A673 (cell line): ENCODE measurements at regions not wholly inside any gene's neighbourhood (a gene's known extent, or its start where the extent isn't known, plus 50 kb on each side); places are given as distances from the start of the nearest gene placed in this dataset.

Experiments used
- BruUV-seq: library from RNA; stranded (reverse); fragments of 400-500 nt; replicated peaks from 2 replicates; lab custom pipeline; 2021; lab: Mats Ljungman, UMichigan
- CTCF ChIA-PET: fragments of 300-600 bp; sonication (Branson Sonifier 250); formaldehyde crosslinking; loops from one replicate; lab custom pipeline; 2022; ENCODE audit warnings: antibody characterized with exemption; lab: Charles Lee
- POLR2A ChIA-PET: fragments of 300-600 bp; sonication (Branson Sonifier 250); formaldehyde crosslinking; loops from one replicate; lab custom pipeline; 2022; ENCODE audit warnings: antibody characterized with exemption; ENCODE audit not compliant: low non-redundant PET; lab: Charles Lee
- DNase-seq: peaks from one replicate; pipeline ENCODE4 v3.0.0-alpha.2; 2015; ENCODE audit warnings: low spot score
- H3K27ac ChIP-seq: fragments of 200-600 bp; sonication (generic); 2 replicates; pipeline ENCODE4 v1.5.1; 2016; ENCODE audit warnings: mixed run types, low read depth, mild to moderate bottlenecking, mixed read lengths, antibody characterized with exemption, low read length; ENCODE audit not compliant: poor library complexity, severe bottlenecking
- H3K27me3 ChIP-seq: fragments of 200-600 bp; sonication (generic); replicated peaks from 2 replicates; pipeline ENCODE4 v1.6.1; 2017; ENCODE audit warnings: mixed run types, low read depth, mild to moderate bottlenecking, mixed read lengths, antibody characterized with exemption, low read length; ENCODE audit not compliant: insufficient read depth, poor library complexity
- H3K36me3 ChIP-seq: fragments of 200-600 bp; sonication (generic); 2 replicates; pipeline ENCODE4 v1.6.1; 2016; ENCODE audit warnings: mixed run types, mild to moderate bottlenecking, mixed read lengths, antibody characterized with exemption, low read length; ENCODE audit not compliant: insufficient read depth, poor library complexity, severe bottlenecking
- H3K4me1 ChIP-seq: fragments of 200-600 bp; sonication (generic); 2 replicates; pipeline ENCODE4 v1.6.1; 2017; ENCODE audit warnings: mixed run types, mild to moderate bottlenecking, mixed read lengths, antibody characterized with exemption, low read length; ENCODE audit not compliant: insufficient read depth, poor library complexity, severe bottlenecking
- H3K4me3 ChIP-seq: fragments of 200-600 bp; sonication (generic); 2 replicates; pipeline ENCODE4 v1.5.1; 2016; ENCODE audit warnings: low read depth, mixed run types, mild to moderate bottlenecking, mixed read lengths, low read length; ENCODE audit not compliant: poor library complexity, severe bottlenecking
- H3K9me3 ChIP-seq: fragments of 200-600 bp; sonication (generic); 2 replicates; pipeline ENCODE4 v1.6.1; 2016; ENCODE audit warnings: mixed run types, low read depth, mild to moderate bottlenecking, mixed read lengths, antibody characterized with exemption, low read length; ENCODE audit not compliant: poor library complexity, severe bottlenecking
- CTCF ChIP-seq: fragments of 300-800, 200-600 bp; sonication (generic); conservative IDR thresholded peaks from 2 replicates; pipeline ENCODE4 v1.5.1; 2017; ENCODE audit warnings: low read depth, mild to moderate bottlenecking, antibody characterized with exemption, low read length, moderate library complexity, mixed read lengths
- EZH2 ChIP-seq: fragments of 200-600 bp; sonication (generic); IDR thresholded peaks from 2 replicates; pipeline ENCODE4 v1.6.1; 2017; ENCODE audit warnings: borderline replicate concordance, low read depth, mild to moderate bottlenecking, mixed read lengths, antibody characterized with exemption, low read length; ENCODE audit not compliant: poor library complexity, severe bottlenecking
- intact Hi-C: fragments of 100-400 bp; cut with micrococcal nuclease; formaldehyde crosslinking; loops from one replicate; pipeline ENCODE4 v1.10.0; 2022; ENCODE audit not compliant: unreplicated experiment

GRCh38 chr17:73694491-73694890, 50.2 kb upstream of the SDK2 start:
- Histone ChIP-seq H3K4me3 (no peak overlapping the region), H3K36me3 (no peaks in the 10 kb centered on the region), H3K27me3 (peaks cover 5% of the 10 kb centered on the region), H3K27ac (no peak overlapping the region), H3K9me3 (no peaks in the 10 kb centered on the region), H3K4me1 (no peaks in the 10 kb centered on the region)
- no TSS peak for BruUV-seq
- POLR2A ChIA-PET, result no interaction called here
- intact Hi-C loops, result no loop called here
- no peak for TF ChIP-seq CTCF
- TF ChIP-seq EZH2, result no peak
- no peak for DNase-seq
- CTCF ChIA-PET, result no interaction called here

- DNase-seq, result no peak
- TF ChIP-seq CTCF (no peak), EZH2 (no peak)
- no peaks in the 10 kb centered on the region for H3K36me3 ChIP-seq
- H3K27ac ChIP-seq, result no peak overlapping the region
- BruUV-seq, result no TSS peak
- ChIA-PET POLR2A (no interaction called here), CTCF (no interaction called here)
- H3K4me3 ChIP-seq, result no peak overlapping the region
- intact Hi-C loops, result no loop called here
- no peaks in the 10 kb centered on the region for H3K4me1 ChIP-seq
- H3K27me3 ChIP-seq, result peaks cover 5% of the 10 kb centered on the region
- no peaks in the 10 kb centered on the region for H3K9me3 ChIP-seq
Measured at GRCh38 chr17:73695035-73695738, 50.9 kb upstream of the SDK2 start.

GRCh38 chr17:73696251-73696650, 52.0 kb upstream of the SDK2 start:
- Histone ChIP-seq H3K27me3 (peaks cover 5% of the 10 kb centered on the region), H3K36me3 (no peaks in the 10 kb centered on the region), H3K4me1 (no peaks in the 10 kb centered on the region), H3K9me3 (no peaks in the 10 kb centered on the region), H3K4me3 (no peak overlapping the region), H3K27ac (no peak overlapping the region)
- TF ChIP-seq CTCF, result no peak
- no peak for TF ChIP-seq EZH2
- DNase-seq, result no peak
- intact Hi-C loops, result no loop called here
- ChIA-PET CTCF (no interaction called here), POLR2A (no interaction called here)
- BruUV-seq, result no TSS peak
